ENCODE measurements at regions not wholly inside any gene's neighbourhood (a gene's known extent, or its start where the extent isn't known, plus 50 kb on each side); places are given as distances from the start of the nearest gene placed in this dataset.

DNA sequence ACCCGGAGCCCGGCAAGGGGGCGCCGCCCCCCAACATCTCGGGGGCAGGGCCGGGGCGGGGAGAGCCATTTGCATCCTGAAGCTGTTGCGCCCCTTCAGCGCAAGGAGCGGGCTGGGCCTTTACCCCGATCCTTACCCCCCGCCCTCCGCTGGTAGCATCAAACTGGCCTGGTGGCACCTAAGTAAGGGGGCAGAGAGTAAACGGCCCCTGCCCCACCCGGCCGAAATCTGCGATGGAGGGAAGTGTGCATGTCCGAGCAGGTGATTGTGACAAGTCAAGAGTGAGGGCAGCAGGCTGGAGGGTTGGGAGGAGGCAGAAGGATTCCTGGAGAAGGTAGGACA, 101.2 kb downstream of the ESM1 start:
- TF ChIP-seq CTCF (IDR thresholded peaks at IDR 0.05) = no peak
- no peak for TF ChIP-seq POLR2A (IDR thresholded peaks at IDR 0.05)
- no peak for TF ChIP-seq POLR2AphosphoS5 (IDR thresholded peaks at IDR 0.05)
- no peak for TF ChIP-seq EP300 (IDR thresholded peaks at IDR 0.05)

Measured in suprapubic skin (tissue), 4 donors.